ENCODE measurements at regions not wholly inside any gene's neighbourhood (a gene's known extent, or its start where the extent isn't known, plus 50 kb on each side); places are given as distances from the start of the nearest gene placed in this dataset.

DNA sequence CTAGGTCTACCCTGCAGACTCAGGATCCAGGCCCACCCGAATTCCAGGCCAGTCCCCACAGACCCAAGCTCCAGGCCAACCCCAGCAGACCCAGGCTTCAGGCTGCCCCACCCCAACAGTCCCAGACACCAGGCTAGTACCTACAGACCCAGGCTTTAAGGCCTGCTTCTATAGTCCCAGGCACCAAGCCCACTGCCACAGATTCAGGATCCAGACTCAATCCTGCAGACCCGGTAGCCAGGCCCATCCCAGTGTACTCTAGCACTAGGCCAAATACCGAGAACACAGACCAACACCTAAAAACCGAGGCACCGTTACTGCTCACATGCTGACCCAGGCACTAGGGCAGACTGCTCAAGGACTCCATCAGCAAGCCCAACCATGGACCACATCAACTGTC lies 862.3 kb downstream of the UQCRFS1 start:
- Mint-ChIP-seq H3K4me1 (no peaks in the 10 kb centered on the region), H3K4me3 (no peak overlapping the region), H3K36me3 (no peaks in the 10 kb centered on the region), H3K27ac (no peak overlapping the region), H3K27me3 (no peaks in the 10 kb centered on the region), H3K9me3 (peaks cover 0 to 40% (median 14%) of the 10 kb centered on the region in 8 donors)
- ChIA-PET POLR2A (ENCODE audit: partially characterized antibody) (no interaction called here), CTCF (ENCODE audit: partially characterized antibody) (no interaction called here)
- DNase-seq: no peak
- Histone ChIP-seq H3K9me3 (ENCODE audit: control insufficient read depth in 1 of 2, low read length in 2 of 2) (no peaks in the 10 kb centered on the region), H3K4me3 (ENCODE audit: low read length in 2 of 2) (no peak overlapping the region), H3K27ac (ENCODE audit: low read depth, low read length) (no peak overlapping the region), H3K36me3 (ENCODE audit: insufficient read depth, low read length) (no peaks in the 10 kb centered on the region), H3K27me3 (ENCODE audit: insufficient read depth, low read length) (no peaks in the 10 kb centered on the region), H3K4me1 (ENCODE audit: insufficient read depth, low read length) (no peaks in the 10 kb centered on the region)
- intact Hi-C loops (cut with micrococcal nuclease): no loop called here

DNA sequence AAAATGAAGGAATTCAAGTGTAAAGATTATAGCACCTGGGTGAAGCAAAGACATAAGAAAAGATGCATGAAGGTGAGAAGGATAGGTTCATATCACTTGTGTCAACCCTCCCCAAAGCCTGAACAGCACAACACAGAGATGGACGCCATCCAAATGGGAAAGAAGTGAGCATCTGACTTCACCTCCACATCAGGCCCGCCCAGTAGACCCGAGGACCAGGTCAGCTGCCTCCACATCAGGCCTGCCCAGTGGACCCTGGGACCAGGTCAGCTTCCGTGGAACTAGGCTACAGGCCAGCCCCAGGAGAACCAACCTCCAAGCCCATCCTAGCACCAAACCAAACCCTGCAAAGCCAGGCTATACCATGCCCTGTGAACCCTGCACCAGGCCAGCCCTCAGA lies 862.9 kb downstream of the UQCRFS1 start:
- CTCF ChIA-PET (ENCODE audit: partially characterized antibody): no interaction called here
- intact Hi-C loops (cut with micrococcal nuclease): no loop called here
- no peak overlapping the region for H3K4me3 Mint-ChIP-seq
- Histone ChIP-seq H3K4me3 (ENCODE audit: low read length in 2 of 2) (no peak overlapping the region), H3K27ac (ENCODE audit: low read depth, low read length) (no peak overlapping the region), H3K9me3 (ENCODE audit: control insufficient read depth in 1 of 2, low read length in 2 of 2) (no peaks in the 10 kb centered on the region), H3K36me3 (ENCODE audit: insufficient read depth, low read length) (no peaks in the 10 kb centered on the region), H3K27me3 (ENCODE audit: insufficient read depth, low read length) (no peaks in the 10 kb centered on the region), H3K4me1 (ENCODE audit: insufficient read depth, low read length) (no peaks in the 10 kb centered on the region)
- no peaks in the 10 kb centered on the region for H3K36me3 Mint-ChIP-seq
- no peak overlapping the region for H3K27ac Mint-ChIP-seq
- peaks cover 0 to 36% (median 15%) of the 10 kb centered on the region in 8 donors for H3K9me3 Mint-ChIP-seq
- DNase-seq: no peak
- H3K27me3 Mint-ChIP-seq: no peaks in the 10 kb centered on the region
- no peaks in the 10 kb centered on the region for H3K4me1 Mint-ChIP-seq
- POLR2A ChIA-PET (ENCODE audit: partially characterized antibody): no interaction called here

DNA sequence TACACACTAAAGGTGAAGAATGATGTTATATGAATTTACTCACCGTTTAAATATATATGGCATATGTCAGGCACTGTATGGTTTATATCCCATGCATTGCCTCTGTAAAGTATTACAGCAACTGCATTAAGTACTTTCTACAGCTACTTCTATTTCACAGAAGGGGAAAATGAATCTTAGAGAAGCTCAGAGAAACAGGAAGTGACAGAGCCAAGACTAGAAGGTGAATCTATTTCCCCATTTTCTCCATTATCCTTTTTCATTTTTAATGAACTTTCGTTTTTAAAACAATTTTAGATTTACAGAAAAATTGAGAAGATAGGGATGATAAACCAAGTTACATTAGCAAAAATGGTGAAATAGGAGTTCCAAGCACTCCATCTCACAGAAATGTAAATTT lies 863.3 kb downstream of the UQCRFS1 start:
- no peak overlapping the region for H3K4me3 Mint-ChIP-seq
- no peak overlapping the region for H3K27ac Mint-ChIP-seq
- POLR2A ChIA-PET (ENCODE audit: partially characterized antibody): no interaction called here

DNA sequence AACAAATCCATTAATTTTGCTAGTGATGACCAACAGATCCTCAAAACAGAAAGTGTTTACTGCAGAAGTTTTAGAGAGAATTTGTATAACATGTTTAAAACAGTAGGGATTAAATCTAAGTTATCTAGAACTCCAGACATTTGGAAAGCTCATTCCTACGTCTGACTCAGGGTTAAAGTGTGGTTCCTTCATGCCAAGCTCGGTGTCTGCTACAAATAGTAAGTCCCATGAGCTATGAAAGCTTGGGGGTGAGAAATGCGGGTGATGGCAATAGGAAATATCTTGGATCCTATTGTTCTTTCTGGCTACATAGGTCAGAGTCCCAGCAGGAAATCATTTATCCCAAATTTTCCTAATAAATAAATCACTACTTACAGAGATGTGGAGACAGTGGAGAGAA lies 867.1 kb downstream of the UQCRFS1 start:
- Histone ChIP-seq H3K9me3 (ENCODE audit: control insufficient read depth in 1 of 2, low read length in 2 of 2) (no peaks in the 10 kb centered on the region), H3K27me3 (ENCODE audit: insufficient read depth, low read length) (no peaks in the 10 kb centered on the region), H3K27ac (ENCODE audit: low read depth, low read length) (no peak overlapping the region), H3K4me3 (ENCODE audit: low read length in 2 of 2) (no peak overlapping the region), H3K36me3 (ENCODE audit: insufficient read depth, low read length) (no peaks in the 10 kb centered on the region), H3K4me1 (ENCODE audit: insufficient read depth, low read length) (no peaks in the 10 kb centered on the region)
- no peak for DNase-seq
- H3K36me3 Mint-ChIP-seq: no peaks in the 10 kb centered on the region
- ChIA-PET CTCF (ENCODE audit: partially characterized antibody) (no interaction called here), POLR2A (ENCODE audit: partially characterized antibody) (no interaction called here)
- no peak overlapping the region for H3K27ac Mint-ChIP-seq
- no peak overlapping the region for H3K4me3 Mint-ChIP-seq
- peaks cover 0 to 26% (median 8%) of the 10 kb centered on the region in 8 donors for H3K9me3 Mint-ChIP-seq
- no peaks in the 10 kb centered on the region for H3K4me1 Mint-ChIP-seq
- intact Hi-C loops (cut with micrococcal nuclease): no loop called here
- H3K27me3 Mint-ChIP-seq: no peaks in the 10 kb centered on the region

More for the DNA sequence above, 863.3 kb downstream of the UQCRFS1 start:
- no peaks in the 10 kb centered on the region for H3K36me3 ChIP-seq (ENCODE audit: insufficient read depth, low read length)
- H3K36me3 Mint-ChIP-seq: no peaks in the 10 kb centered on the region
- CTCF ChIA-PET (ENCODE audit: partially characterized antibody): no interaction called here
- H3K4me3 ChIP-seq (ENCODE audit: low read length in 2 of 2): no peak overlapping the region
- H3K27ac ChIP-seq (ENCODE audit: low read depth, low read length): no peak overlapping the region
- intact Hi-C loops (cut with micrococcal nuclease): no loop called here
- H3K4me1 Mint-ChIP-seq: no peaks in the 10 kb centered on the region
- H3K27me3 ChIP-seq (ENCODE audit: insufficient read depth, low read length): no peaks in the 10 kb centered on the region
- H3K4me1 ChIP-seq (ENCODE audit: insufficient read depth, low read length): no peaks in the 10 kb centered on the region
- H3K27me3 Mint-ChIP-seq: no peaks in the 10 kb centered on the region
- H3K9me3 ChIP-seq (ENCODE audit: control insufficient read depth in 1 of 2, low read length in 2 of 2): no peaks in the 10 kb centered on the region
- H3K9me3 Mint-ChIP-seq: peaks cover 0 to 36% (median 15%) of the 10 kb centered on the region in 8 donors
- DNase-seq: no peak

DNA sequence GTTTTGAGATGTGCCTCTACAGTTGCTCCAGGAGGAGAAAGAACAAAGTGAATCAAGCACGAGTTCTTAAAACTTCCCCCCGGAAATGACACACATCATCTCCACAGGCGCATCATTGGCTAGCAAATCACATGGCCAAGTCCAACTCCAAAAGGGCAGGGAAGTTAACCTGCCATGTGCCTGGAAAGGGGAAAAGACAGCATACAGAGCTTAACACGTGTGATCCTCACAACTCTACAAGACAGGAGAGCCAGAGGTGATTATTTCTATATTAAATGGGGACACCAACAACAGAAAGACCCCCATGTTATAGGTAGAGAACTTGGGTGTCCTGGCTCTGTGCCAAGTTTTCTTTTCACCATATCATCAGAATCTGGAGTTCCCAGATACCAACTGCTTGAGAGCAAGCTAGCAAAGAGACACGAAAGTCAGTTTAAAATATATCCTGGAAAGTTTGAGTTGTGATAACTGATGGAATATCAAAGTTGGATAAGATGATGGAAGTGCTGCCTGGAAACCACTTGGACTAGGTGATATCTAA lies 871.1 kb downstream of the UQCRFS1 start:
- no peak for DNase-seq
- ChIA-PET POLR2A (ENCODE audit: partially characterized antibody) (no interaction called here), CTCF (ENCODE audit: partially characterized antibody) (no interaction called here)
- Mint-ChIP-seq H3K4me1 (no peaks in the 10 kb centered on the region), H3K9me3 (peaks cover 2 to 33% (median 17%) of the 10 kb centered on the region in 8 donors), H3K27me3 (no peaks in the 10 kb centered on the region), H3K4me3 (no peak overlapping the region), H3K36me3 (peaks cover 0 to 2% of the 10 kb centered on the region in 2 donors), H3K27ac (no peak overlapping the region)
- Histone ChIP-seq H3K27ac (ENCODE audit: low read depth, low read length) (no peak overlapping the region), H3K36me3 (ENCODE audit: insufficient read depth, low read length) (no peaks in the 10 kb centered on the region), H3K27me3 (ENCODE audit: insufficient read depth, low read length) (no peaks in the 10 kb centered on the region), H3K4me1 (ENCODE audit: insufficient read depth, low read length) (no peaks in the 10 kb centered on the region), H3K9me3 (ENCODE audit: control insufficient read depth in 1 of 2, low read length in 2 of 2) (no peaks in the 10 kb centered on the region), H3K4me3 (ENCODE audit: low read length in 2 of 2) (no peak overlapping the region)
- intact Hi-C loops (cut with micrococcal nuclease): no loop called here

DNA sequence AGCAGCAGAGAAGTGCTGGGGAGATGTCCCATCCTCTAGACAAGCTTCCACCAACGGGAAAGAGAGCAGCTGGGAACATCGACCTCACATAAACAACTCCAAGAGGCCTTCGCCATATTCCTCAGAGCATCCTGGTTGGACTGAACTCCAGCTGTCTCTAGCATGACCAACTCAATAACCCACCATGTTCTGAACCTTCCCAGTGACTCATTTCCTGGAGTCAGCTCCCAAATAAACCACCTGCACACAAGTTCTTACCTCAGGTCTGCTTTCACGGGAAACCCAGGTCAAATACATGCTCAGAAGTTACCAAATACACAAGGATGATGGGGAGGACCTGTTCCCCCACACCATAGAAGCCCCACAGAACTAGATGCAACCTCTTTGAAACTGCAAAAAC lies 878.5 kb downstream of the UQCRFS1 start:
- H3K9me3 ChIP-seq (ENCODE audit: control insufficient read depth in 1 of 2, low read length in 2 of 2): no peaks in the 10 kb centered on the region
- ChIA-PET CTCF (ENCODE audit: partially characterized antibody) (no interaction called here), POLR2A (ENCODE audit: partially characterized antibody) (no interaction called here)
- H3K4me1 ChIP-seq (ENCODE audit: insufficient read depth, low read length): no peaks in the 10 kb centered on the region
- Mint-ChIP-seq H3K9me3 (peaks cover 0 to 34% (median 10%) of the 10 kb centered on the region in 8 donors), H3K27me3 (no peaks in the 10 kb centered on the region), H3K36me3 (no peaks in the 10 kb centered on the region), H3K4me3 (no peak overlapping the region), H3K4me1 (no peaks in the 10 kb centered on the region), H3K27ac (no peak overlapping the region)
- no peak overlapping the region for H3K4me3 ChIP-seq (ENCODE audit: low read length in 2 of 2)
- no peaks in the 10 kb centered on the region for H3K27me3 ChIP-seq (ENCODE audit: insufficient read depth, low read length)
- H3K27ac ChIP-seq (ENCODE audit: low read depth, low read length): no peak overlapping the region
- DNase-seq: no peak
- no peaks in the 10 kb centered on the region for H3K36me3 ChIP-seq (ENCODE audit: insufficient read depth, low read length)
- intact Hi-C loops (cut with micrococcal nuclease): no loop called here

DNA sequence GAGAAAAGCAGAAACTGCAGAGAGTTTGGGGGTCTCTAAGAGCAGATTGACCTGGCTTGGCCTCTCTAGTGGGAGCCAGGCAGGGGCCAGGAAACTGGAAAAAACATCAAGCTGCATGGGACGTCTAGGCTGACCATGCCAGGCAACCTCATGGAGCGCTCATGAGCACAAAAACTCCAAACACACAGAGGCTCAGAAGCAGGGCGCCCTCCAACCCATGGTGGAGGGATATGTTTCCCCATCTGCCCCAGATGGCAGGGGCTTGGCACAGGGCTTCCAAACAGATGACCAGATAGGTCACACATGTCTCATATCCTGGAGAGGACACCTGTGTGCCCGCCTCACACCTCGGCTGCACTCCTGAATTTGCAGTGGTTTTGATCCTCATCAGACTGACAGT lies 879.0 kb downstream of the UQCRFS1 start:
- no peak overlapping the region for H3K4me3 Mint-ChIP-seq
- no peaks in the 10 kb centered on the region for H3K27me3 ChIP-seq (ENCODE audit: insufficient read depth, low read length)
- peaks cover 0 to 31% (median 9%) of the 10 kb centered on the region in 8 donors for H3K9me3 Mint-ChIP-seq
- no peaks in the 10 kb centered on the region for H3K36me3 Mint-ChIP-seq
- no peaks in the 10 kb centered on the region for H3K9me3 ChIP-seq (ENCODE audit: control insufficient read depth in 1 of 2, low read length in 2 of 2)
- no peaks in the 10 kb centered on the region for H3K4me1 ChIP-seq (ENCODE audit: insufficient read depth, low read length)
- H3K4me3 ChIP-seq (ENCODE audit: low read length in 2 of 2): no peak overlapping the region
- H3K27me3 Mint-ChIP-seq: no peaks in the 10 kb centered on the region
- H3K27ac ChIP-seq (ENCODE audit: low read depth, low read length): no peak overlapping the region
- ChIA-PET POLR2A (ENCODE audit: partially characterized antibody) (no interaction called here), CTCF (ENCODE audit: partially characterized antibody) (no interaction called here)
- no peaks in the 10 kb centered on the region for H3K4me1 Mint-ChIP-seq
- H3K27ac Mint-ChIP-seq: no peak overlapping the region
- DNase-seq: no peak
- intact Hi-C loops (cut with micrococcal nuclease): no loop called here
- no peaks in the 10 kb centered on the region for H3K36me3 ChIP-seq (ENCODE audit: insufficient read depth, low read length)

DNA sequence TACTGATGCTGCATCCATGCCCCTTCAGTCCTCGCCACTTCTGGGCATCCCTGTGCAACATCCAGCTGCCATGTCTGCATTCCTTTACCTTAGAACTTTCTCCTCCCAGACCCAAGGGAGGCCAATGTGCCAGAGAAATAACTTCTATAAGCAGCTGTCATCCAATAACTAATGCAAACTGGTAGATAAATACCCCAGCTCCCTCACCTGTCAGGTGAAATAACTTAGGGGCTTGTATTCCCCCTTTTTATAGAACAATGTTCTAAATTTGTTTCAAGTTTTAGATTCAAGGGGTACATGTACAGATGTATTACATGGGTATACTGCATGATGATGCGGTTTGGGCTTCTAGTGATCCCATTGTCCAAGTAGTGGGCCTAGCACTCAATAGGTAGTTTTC lies 880.1 kb downstream of the UQCRFS1 start:
- ChIA-PET CTCF (ENCODE audit: partially characterized antibody) (no interaction called here), POLR2A (ENCODE audit: partially characterized antibody) (no interaction called here)
- H3K4me1 ChIP-seq (ENCODE audit: insufficient read depth, low read length): no peaks in the 10 kb centered on the region
- no peak overlapping the region for H3K27ac ChIP-seq (ENCODE audit: low read depth, low read length)
- no peaks in the 10 kb centered on the region for H3K4me1 Mint-ChIP-seq
- no peaks in the 10 kb centered on the region for H3K9me3 ChIP-seq (ENCODE audit: control insufficient read depth in 1 of 2, low read length in 2 of 2)
- no peak overlapping the region for H3K4me3 Mint-ChIP-seq
- no peaks in the 10 kb centered on the region for H3K36me3 ChIP-seq (ENCODE audit: insufficient read depth, low read length)
- intact Hi-C loops (cut with micrococcal nuclease): no loop called here
- no peak overlapping the region for H3K27ac Mint-ChIP-seq
- DNase-seq: no peak
- no peaks in the 10 kb centered on the region for H3K36me3 Mint-ChIP-seq
- peaks cover 0 to 35% (median 10%) of the 10 kb centered on the region in 8 donors for H3K9me3 Mint-ChIP-seq
- no peaks in the 10 kb centered on the region for H3K27me3 Mint-ChIP-seq
- no peak overlapping the region for H3K4me3 ChIP-seq (ENCODE audit: low read length in 2 of 2)
- H3K27me3 ChIP-seq (ENCODE audit: insufficient read depth, low read length): no peaks in the 10 kb centered on the region
